Gastroesophageal sphincter (tissue), 4 donors: ENCODE measurements at regions not wholly inside any gene's neighbourhood (a gene's known extent, or its start where the extent isn't known, plus 50 kb on each side); places are given as distances from the start of the nearest gene placed in this dataset.

Experiments used
- ATAC-seq: fragments of 150-250 bp; one replicate; pipeline ENCODE4 v1.9.1; 2016; ENCODE audit warnings: mild to moderate bottlenecking, moderate library complexity
- H3K27ac ChIP-seq, 4 donors: fragments of 200-600 bp; sonication (generic) in 3 of 4; 1 replicate in 3 of 4; 2 replicates in 1 of 4; pipeline ENCODE4 v1.5.1; 2016 to 2019
- H3K27me3 ChIP-seq: fragments of 200-600 bp; sonication (generic); one replicate; pipeline ENCODE4 v1.5.1; 2019
- H3K36me3 ChIP-seq, 2 donors: fragments of 200-600 bp; sonication (generic); one replicate each; pipeline ENCODE4 v1.5.1; 2019; ENCODE audit warnings: control low read depth in 1 of 2
- H3K4me1 ChIP-seq, 3 donors: fragments of 200-600 bp; sonication (generic); 1 replicate in 2 of 3; 2 replicates in 1 of 3; pipeline ENCODE4 v1.5.1; 2016 to 2019; ENCODE audit warnings: control low read depth in 2 of 3
- H3K4me3 ChIP-seq, 2 donors: fragments of 200-600 bp; sonication (generic); one replicate each; pipeline ENCODE4 v1.5.1; 2019; ENCODE audit warnings: mild to moderate bottlenecking in 1 of 2, moderate library complexity in 1 of 2
- H3K9me3 ChIP-seq, 3 donors: fragments of 200-600 bp; sonication (generic); one replicate each; pipeline ENCODE4 v1.5.1; 2017 to 2019; ENCODE audit warnings: control low read depth in 2 of 3
- EP300 ChIP-seq: sonication (generic); formaldehyde crosslinking; IDR thresholded peaks from one replicate; pipeline ENCODE4 v1.6.1; 2017; ENCODE audit warnings: antibody characterized with exemption, mild to moderate bottlenecking
- POLR2A ChIP-seq, 2 donors: fragments of 450-650 bp; IDR thresholded peaks; one replicate each; pipeline ENCODE4 v1.6.1; 2017; ENCODE audit warnings: antibody characterized with exemption in 2 of 2, mild to moderate bottlenecking in 2 of 2, moderate library complexity in 1 of 2
- POLR2AphosphoS5 ChIP-seq: sonication (generic); formaldehyde crosslinking; IDR thresholded peaks from one replicate; pipeline ENCODE4 v1.6.1; 2017; ENCODE audit warnings: antibody characterized with exemption
- WGBS, 2 donors: methylation state at CpG; one replicate each; pipeline ENCODE4 v1.1.5; 2018; ENCODE audit warnings: low coverage in 1 of 2; 5-methylcytosine and 5-hydroxymethylcytosine counted together
- TF ChIP-seq, protein P1 (sequence below), 4 experiments: fragments of 200-600 bp in 2 of 4; fragments of 450-650 bp in 2 of 4; sonication (generic) in 1 of 4; IDR thresholded peaks; one replicate each; pipeline ENCODE4 v1.5.1; 2017 to 2019; ENCODE audit warnings: antibody characterized with exemption in 4 of 4, mild to moderate bottlenecking in 2 of 4, moderate library complexity in 2 of 4

DNA sequence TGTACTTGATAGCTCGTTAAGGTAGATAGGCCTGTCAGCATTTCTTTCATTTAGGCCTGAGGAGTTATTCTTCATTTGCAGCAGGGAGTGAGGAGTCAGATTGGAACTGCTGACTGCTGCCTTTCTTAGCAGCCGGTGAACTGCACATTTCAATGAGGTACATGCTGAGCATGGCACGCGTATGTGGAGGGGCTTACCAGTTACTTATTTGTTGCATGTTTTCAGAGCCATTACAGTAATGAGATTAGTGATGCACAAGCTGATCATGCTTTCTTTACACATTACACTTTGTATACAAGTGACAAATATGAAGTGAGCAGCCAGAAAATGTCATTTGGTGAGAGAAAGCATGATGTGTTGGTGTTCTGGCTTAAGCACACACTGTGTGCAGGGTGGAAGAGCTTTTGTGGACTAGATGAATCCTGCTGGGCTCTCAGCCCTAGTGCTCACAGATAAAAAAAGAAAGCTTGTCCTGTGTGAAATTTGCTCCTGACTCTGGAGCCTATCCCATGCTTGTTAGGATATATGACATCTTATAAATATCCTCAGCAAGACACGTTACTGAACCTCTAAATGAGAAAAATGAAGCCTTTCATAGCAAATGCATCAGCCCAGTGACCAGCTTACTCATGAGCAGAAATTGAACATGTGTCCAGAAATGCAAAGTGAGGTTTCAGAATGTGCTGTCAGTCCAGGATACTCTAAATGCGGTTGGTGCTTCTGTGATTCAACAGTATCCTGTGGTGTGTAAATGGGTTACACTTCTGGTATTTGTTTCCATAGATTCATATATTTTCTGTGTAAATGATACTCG, 574.7 kb upstream of the ADGRL2 start:
- H3K4me3 ChIP-seq, result no peak overlapping the region
- H3K27ac ChIP-seq, result no peak overlapping the region
- no peaks in the 10 kb centered on the region for H3K36me3 ChIP-seq
- H3K9me3 ChIP-seq, result no peaks in the 10 kb centered on the region
- no peaks in the 10 kb centered on the region for H3K27me3 ChIP-seq
- H3K4me1 ChIP-seq, result no peaks in the 10 kb centered on the region
- no peak for ATAC-seq
- WGBS, 2 donors, result 68 to 100% methylated on average over 5 to 7 of the region's 7 CpGs
- TF ChIP-seq EP300 (no peak), POLR2AphosphoS5 (no peak), POLR2A (IDR thresholded peaks at IDR 0.05) (no peak)
- TF ChIP-seq, protein P1, sequence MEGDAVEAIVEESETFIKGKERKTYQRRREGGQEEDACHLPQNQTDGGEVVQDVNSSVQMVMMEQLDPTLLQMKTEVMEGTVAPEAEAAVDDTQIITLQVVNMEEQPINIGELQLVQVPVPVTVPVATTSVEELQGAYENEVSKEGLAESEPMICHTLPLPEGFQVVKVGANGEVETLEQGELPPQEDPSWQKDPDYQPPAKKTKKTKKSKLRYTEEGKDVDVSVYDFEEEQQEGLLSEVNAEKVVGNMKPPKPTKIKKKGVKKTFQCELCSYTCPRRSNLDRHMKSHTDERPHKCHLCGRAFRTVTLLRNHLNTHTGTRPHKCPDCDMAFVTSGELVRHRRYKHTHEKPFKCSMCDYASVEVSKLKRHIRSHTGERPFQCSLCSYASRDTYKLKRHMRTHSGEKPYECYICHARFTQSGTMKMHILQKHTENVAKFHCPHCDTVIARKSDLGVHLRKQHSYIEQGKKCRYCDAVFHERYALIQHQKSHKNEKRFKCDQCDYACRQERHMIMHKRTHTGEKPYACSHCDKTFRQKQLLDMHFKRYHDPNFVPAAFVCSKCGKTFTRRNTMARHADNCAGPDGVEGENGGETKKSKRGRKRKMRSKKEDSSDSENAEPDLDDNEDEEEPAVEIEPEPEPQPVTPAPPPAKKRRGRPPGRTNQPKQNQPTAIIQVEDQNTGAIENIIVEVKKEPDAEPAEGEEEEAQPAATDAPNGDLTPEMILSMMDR (IDR thresholded peaks at IDR 0.05), result no peak

DNA sequence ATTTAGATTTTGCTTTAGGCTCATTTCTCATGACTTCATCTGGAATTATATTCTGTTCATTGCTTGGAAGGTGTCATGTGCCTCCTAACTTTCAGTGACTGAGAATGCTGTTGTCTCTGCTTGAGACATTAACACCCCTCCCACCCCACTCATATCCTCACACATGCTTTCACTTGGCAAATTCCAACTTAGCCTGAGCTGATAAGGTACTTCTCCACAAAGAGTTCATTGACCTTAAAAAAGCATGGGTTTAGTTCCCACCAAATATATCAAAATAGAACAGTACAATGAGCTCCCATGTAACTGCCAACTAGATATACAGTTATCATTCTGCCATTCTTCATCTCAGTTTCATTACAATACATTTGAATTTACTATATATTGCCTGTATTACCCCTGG, 576.5 kb upstream of the ADGRL2 start:
- Histone ChIP-seq H3K36me3 (no peaks in the 10 kb centered on the region), H3K4me3 (no peak overlapping the region), H3K27ac (no peak overlapping the region), H3K9me3 (no peaks in the 10 kb centered on the region), H3K27me3 (no peaks in the 10 kb centered on the region), H3K4me1 (no peaks in the 10 kb centered on the region)
- TF ChIP-seq, protein P1 (IDR thresholded peaks at IDR 0.05), result no peak
- no peak for TF ChIP-seq EP300
- no peak for TF ChIP-seq POLR2A (IDR thresholded peaks at IDR 0.05)
- TF ChIP-seq POLR2AphosphoS5, result no peak
- ATAC-seq, result no peak

DNA sequence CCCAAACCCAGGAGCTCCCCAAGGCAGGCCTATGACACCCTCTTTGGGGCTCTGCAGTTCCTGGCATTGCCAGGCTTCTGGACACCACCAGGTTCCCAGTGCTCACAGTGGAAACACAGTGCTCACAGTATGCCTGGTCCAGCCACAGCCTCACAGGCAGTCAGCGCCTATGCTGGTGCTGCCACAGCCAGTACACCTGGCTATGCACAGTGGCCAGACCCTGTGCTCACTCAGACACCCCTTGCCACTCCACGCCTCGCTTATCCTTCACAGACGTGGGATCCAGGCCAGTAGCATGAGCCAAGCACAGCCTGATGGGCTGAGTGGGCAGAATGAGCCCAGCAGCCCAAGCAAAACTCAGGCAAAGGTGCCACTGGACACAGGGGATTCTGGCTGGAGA, 579.2 kb upstream of the ADGRL2 start:
- no peaks in the 10 kb centered on the region for H3K9me3 ChIP-seq
- no peak overlapping the region for H3K27ac ChIP-seq
- H3K4me1 ChIP-seq, result no peaks in the 10 kb centered on the region
- ATAC-seq, result no peak
- TF ChIP-seq EP300 (no peak), POLR2AphosphoS5 (no peak), POLR2A (IDR thresholded peaks at IDR 0.05) (no peak)
- TF ChIP-seq, protein P1 (IDR thresholded peaks at IDR 0.05), result no peak
- H3K4me3 ChIP-seq, result no peak overlapping the region
- 40% methylated on average over 1 of the region's 4 CpGs; no CpG with 5 or more reads in 1 of the 2 donors for WGBS, 2 donors
- H3K36me3 ChIP-seq, result no peaks in the 10 kb centered on the region
- H3K27me3 ChIP-seq, result no peaks in the 10 kb centered on the region

DNA sequence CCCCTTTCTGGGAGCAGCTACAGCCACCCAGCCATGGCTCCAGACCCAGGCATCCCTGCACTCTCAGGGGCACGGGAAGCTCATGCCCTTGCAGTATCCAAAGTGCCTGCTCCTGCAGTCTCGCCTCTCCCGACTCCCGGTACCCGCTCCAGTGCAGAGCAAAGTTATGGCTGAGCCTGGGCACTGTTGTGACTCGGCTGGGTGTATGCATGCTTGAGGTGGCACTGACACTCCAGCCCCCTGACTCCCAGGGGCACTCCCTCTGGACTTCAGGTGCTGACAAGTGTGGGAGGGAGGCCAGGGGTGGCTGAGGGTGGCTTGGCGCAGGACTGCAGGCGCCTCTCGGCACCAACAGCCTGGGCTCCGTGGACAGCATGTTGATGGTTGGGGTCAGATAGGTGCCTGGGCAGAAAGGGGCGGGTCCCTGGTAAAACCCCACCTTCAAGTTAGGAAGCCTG, 580.1 kb upstream of the ADGRL2 start:
- ATAC-seq, result no peak

More for the DNA sequence above, 580.1 kb upstream of the ADGRL2 start:
- Histone ChIP-seq H3K9me3 (no peaks in the 10 kb centered on the region), H3K27me3 (no peaks in the 10 kb centered on the region), H3K4me3 (no peak overlapping the region), H3K4me1 (no peaks in the 10 kb centered on the region), H3K36me3 (no peaks in the 10 kb centered on the region), H3K27ac (no peak overlapping the region)
- TF ChIP-seq, protein P1 (IDR thresholded peaks at IDR 0.05), result no peak
- TF ChIP-seq POLR2A (IDR thresholded peaks at IDR 0.05), result no peak
- TF ChIP-seq EP300, result no peak
- no peak for TF ChIP-seq POLR2AphosphoS5
- WGBS, 2 donors, result no CpG with 5 or more reads among the region's 11 CpGs
